ENCODE measurements at regions not wholly inside any gene's neighbourhood (a gene's known extent, or its start where the extent isn't known, plus 50 kb on each side); places are given as distances from the start of the nearest gene placed in this dataset.
A peak's percentile ranks its signal among the peaks of the same experiment; 100 is the strongest.

DNA sequence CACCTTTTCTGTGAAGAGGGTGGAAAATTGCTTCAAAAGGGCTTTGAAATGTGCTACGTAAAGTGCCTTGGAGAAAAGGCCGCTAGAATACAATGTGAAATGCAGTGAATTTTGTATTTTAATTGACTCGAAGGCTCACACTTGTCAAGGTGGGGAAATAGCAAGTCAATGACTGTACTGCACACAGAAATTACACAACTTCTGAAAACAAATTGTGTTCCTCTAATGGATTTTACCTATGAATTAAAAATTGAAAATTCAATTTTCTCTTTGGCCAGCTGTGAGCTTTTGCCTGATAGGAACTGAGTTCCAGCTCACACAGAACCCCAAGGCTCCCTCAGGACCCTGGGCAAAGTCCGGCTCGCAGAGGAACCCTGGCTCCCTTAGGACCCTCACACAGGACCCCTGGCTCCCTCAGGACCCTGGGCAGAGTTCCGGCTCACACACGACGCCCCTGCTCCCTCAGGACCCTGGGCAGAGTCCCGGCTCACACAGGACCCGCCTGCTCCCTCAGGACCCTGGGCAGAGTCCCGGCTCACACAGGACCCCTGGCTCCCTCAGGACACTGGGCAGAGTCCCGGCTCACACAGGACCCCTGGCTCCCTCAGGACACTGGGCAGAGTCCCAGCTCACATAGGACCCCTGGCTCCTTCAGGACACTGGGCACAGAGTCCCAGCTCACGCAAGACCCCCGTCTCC, 324.9 kb downstream of the UQCRFS1 start:
- H3K27me3 ChIP-seq, result peaks cover 0 to 2% (median 0%) of the 10 kb centered on the region in 9 donors
- 57 to 85% (median 71%) methylated on average over 9 to 14 of the region's 14 CpGs for whole genome bisulfite sequencing, 4 donors
- ATAC-seq (no peak), DNase-seq (peak in 2 of 5 donors; percentile 40 to 71)
- intact Hi-C loops (cut with DNase I), result no loop called here
- TF ChIP-seq POLR2A (IDR thresholded peaks at IDR 0.05), result no peak
- TF ChIP-seq, protein P1, sequence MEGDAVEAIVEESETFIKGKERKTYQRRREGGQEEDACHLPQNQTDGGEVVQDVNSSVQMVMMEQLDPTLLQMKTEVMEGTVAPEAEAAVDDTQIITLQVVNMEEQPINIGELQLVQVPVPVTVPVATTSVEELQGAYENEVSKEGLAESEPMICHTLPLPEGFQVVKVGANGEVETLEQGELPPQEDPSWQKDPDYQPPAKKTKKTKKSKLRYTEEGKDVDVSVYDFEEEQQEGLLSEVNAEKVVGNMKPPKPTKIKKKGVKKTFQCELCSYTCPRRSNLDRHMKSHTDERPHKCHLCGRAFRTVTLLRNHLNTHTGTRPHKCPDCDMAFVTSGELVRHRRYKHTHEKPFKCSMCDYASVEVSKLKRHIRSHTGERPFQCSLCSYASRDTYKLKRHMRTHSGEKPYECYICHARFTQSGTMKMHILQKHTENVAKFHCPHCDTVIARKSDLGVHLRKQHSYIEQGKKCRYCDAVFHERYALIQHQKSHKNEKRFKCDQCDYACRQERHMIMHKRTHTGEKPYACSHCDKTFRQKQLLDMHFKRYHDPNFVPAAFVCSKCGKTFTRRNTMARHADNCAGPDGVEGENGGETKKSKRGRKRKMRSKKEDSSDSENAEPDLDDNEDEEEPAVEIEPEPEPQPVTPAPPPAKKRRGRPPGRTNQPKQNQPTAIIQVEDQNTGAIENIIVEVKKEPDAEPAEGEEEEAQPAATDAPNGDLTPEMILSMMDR (IDR thresholded peaks at IDR 0.05), result no peak
- no peak overlapping the region for H3K27ac ChIP-seq
- no peak overlapping the region for H3K4me3 ChIP-seq
- no peaks in the 10 kb centered on the region for H3K9me3 ChIP-seq
- H3K36me3 ChIP-seq, result no peaks in the 10 kb centered on the region
- peaks cover 0 to 12% (median under 1%) of the 10 kb centered on the region in 12 donors for H3K4me1 ChIP-seq

DNA sequence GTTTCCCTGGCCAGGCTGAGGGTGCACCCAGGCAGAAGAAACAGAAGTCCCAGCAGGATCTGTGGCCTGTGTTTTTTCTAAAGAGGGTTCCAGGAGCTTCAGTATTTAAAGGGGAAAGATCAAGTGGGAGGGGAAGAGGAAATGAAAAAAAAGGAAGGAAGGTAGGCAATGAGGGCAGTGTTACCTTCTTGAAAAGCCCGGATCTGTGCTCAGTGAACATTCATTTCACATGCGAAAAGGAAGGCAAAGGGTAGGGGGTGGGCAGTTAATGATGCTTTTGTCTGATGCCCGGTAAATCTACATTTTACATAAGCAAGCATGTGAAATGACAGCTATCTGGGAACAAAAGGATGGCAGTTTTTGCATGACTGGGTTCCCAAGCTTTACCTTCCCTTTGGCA, 326.2 kb downstream of the UQCRFS1 start:
- intact Hi-C loops (cut with DNase I), result no loop called here
- 41 to 48% (median 46%) methylated on average over 3 of the region's 3 CpGs for WGBS, 4 donors
- no peak for ATAC-seq
- peaks cover 0 to 2% (median 0%) of the 10 kb centered on the region in 9 donors for H3K27me3 ChIP-seq
- H3K27ac ChIP-seq, result no peak overlapping the region
- TF ChIP-seq, protein P1 (IDR thresholded peaks at IDR 0.05), result no peak
- TF ChIP-seq POLR2A (IDR thresholded peaks at IDR 0.05), result no peak
- no peak overlapping the region for H3K4me3 ChIP-seq
- DNase-seq, result no peak
- no peaks in the 10 kb centered on the region for H3K9me3 ChIP-seq
- H3K4me1 ChIP-seq, result peaks cover 0 to 19% (median 3%) of the 10 kb centered on the region in 12 donors
- no peaks in the 10 kb centered on the region for H3K36me3 ChIP-seq

DNA sequence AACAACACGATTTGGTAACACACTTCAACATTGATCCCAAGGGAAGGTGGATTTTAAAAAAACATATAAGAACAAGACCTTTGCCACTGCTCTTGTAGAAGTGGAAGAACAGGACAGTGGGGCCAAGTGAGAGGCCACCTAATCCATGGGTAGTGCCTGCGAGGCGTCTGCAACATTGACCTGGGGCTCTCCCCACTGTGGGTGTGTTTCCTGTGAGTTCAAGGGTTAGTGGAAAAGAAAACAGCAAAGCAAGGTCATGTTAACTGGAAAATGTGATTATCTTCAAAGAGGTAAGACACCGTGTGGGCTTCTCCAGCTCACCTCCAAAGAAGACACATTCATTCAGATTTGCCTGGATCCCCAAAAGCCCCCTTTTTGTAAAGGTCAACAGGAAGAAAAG, 327.0 kb downstream of the UQCRFS1 start:
- H3K4me3 ChIP-seq, result no peak overlapping the region
- peaks cover 0 to 2% (median 0%) of the 10 kb centered on the region in 9 donors for H3K27me3 ChIP-seq
- DNase-seq (no peak), ATAC-seq (no peak)
- peak overlapping the region in 2 of 12 donors; percentile 33 to 70 for H3K27ac ChIP-seq
- TF ChIP-seq, protein P1 (IDR thresholded peaks at IDR 0.05), result no peak
- TF ChIP-seq POLR2A (IDR thresholded peaks at IDR 0.05), result no peak
- no peaks in the 10 kb centered on the region for H3K9me3 ChIP-seq
- intact Hi-C loops (cut with DNase I), result no loop called here
- H3K4me1 ChIP-seq, result peaks cover 0 to 19% (median 3%) of the 10 kb centered on the region in 12 donors
- H3K36me3 ChIP-seq, result no peaks in the 10 kb centered on the region
- 28 to 43% (median 39%) methylated on average over 4 of the region's 4 CpGs for WGBS, 4 donors

DNA sequence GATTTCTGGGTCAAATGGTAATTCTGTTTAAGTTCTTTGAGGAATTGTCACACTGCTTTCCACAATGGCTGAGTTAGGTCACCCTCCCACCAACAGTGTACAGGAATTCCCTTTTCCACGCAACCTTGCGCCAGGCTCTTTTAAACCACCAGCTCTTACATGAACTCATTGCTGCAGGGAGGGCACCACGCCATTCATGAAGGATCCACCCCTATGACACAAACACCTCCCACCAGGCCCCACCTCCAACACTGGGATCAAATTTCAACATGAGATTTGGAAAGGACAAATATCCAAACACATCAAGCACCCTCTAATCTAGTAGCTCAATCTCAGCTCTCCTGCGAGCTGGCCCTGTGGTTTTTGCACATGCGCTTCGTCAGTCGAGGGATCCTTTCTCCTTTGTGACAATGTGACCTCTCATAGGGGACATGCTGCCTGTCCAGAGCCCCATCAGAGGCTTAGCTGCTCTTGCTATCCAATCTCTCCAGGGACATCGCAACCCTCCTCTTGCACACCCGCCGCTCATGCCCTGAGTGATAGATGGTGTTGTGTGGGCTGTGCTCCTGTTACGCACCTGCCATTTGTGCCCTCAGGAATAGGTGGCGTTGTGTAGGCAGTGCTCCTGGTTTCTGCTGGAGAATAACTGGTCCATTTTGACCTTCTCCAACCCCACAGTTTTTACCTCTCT, 328.0 kb downstream of the UQCRFS1 start:
- no peak for TF ChIP-seq POLR2A (IDR thresholded peaks at IDR 0.05)
- TF ChIP-seq, protein P1 (IDR thresholded peaks at IDR 0.05), result no peak
- Histone ChIP-seq H3K9me3 (no peaks in the 10 kb centered on the region), H3K27me3 (peaks cover 0 to 2% (median 0%) of the 10 kb centered on the region in 9 donors), H3K27ac (peak overlapping the region in 9 of 12 donors; percentile 21 to 84 (median 65)), H3K4me3 (peak overlapping the region in 5 of 12 donors; percentile 30 to 56 (median 51)), H3K4me1 (peaks cover 0 to 19% (median 5%) of the 10 kb centered on the region in 12 donors), H3K36me3 (no peaks in the 10 kb centered on the region)
- 39 to 60% (median 48%) methylated on average over 11 to 12 of the region's 12 CpGs for WGBS, 4 donors
- intact Hi-C loops (cut with DNase I), result loop anchor here in 1 of 10 donors (5.0 kb wide), 1 partner anchor 418 kb away; no protein-coding TSS in a partner anchor
- DNase-seq, result peak in 3 of 5 donors; percentile 39 to 62 (median 42)
- peak; percentile 23 to 67 (median 56) for ATAC-seq

Data from heart left ventricle (tissue), 16 donors.